Liver (tissue), 8 donors: ENCODE measurements at regions not wholly inside any gene's neighbourhood (a gene's known extent, or its start where the extent isn't known, plus 50 kb on each side); places are given as distances from the start of the nearest gene placed in this dataset.

ENCODE experiments used
- DNase-seq: peaks from one replicate; pipeline ENCODE4 v3.0.0-alpha.2; 2017; ENCODE audit warnings: low spot score
- H3K27ac ChIP-seq, 2 donors: one replicate each; pipeline ENCODE4 v1.7.0; 2013; ENCODE audit warnings: inconsistent platforms in 2 of 2, low read length in 2 of 2, control low read depth in 1 of 2, low read depth in 1 of 2, mild to moderate bottlenecking in 1 of 2
- H3K27me3 ChIP-seq, 4 donors: one replicate each; pipeline versions ENCODE4 v1.6.1 to v1.7.0; 2013; ENCODE audit warnings: low read length in 3 of 4, inconsistent platforms in 1 of 4, mild to moderate bottlenecking in 1 of 4, moderate library complexity in 1 of 4; ENCODE audit not compliant: control insufficient read depth in 4 of 4, insufficient read depth in 4 of 4
- H3K36me3 ChIP-seq, 4 donors: one replicate each; pipeline versions ENCODE4 v1.6.1 to v1.7.0; 2013; ENCODE audit warnings: low read length in 3 of 4, mild to moderate bottlenecking in 3 of 4, low read depth in 1 of 4, moderate library complexity in 1 of 4; ENCODE audit not compliant: control insufficient read depth in 4 of 4, insufficient read depth in 3 of 4
- H3K4me1 ChIP-seq, 4 donors: one replicate each; pipeline versions ENCODE4 v1.6.1 to v1.7.0; 2013; ENCODE audit warnings: low read length in 3 of 4, mild to moderate bottlenecking in 3 of 4, moderate library complexity in 1 of 4; ENCODE audit not compliant: control insufficient read depth in 4 of 4, insufficient read depth in 4 of 4
- H3K4me3 ChIP-seq, 3 donors: one replicate each; pipeline versions ENCODE4 v1.6.1 to v1.7.0; 2013; ENCODE audit warnings: low read length in 3 of 3, control low read depth in 1 of 3, low read depth in 1 of 3, mild to moderate bottlenecking in 1 of 3
- H3K9ac ChIP-seq, 2 donors: one replicate each; pipeline ENCODE4 v1.7.0; 2013; ENCODE audit warnings: low read length in 2 of 2, mild to moderate bottlenecking in 2 of 2, moderate library complexity in 2 of 2, control low read depth in 1 of 2, low read depth in 1 of 2
- H3K9me3 ChIP-seq, 4 donors: one replicate each; pipeline versions ENCODE4 v1.6.1 to v1.7.0; 2013; ENCODE audit warnings: low read length in 3 of 4; ENCODE audit not compliant: control insufficient read depth in 4 of 4
- ATF3 ChIP-seq: IDR thresholded peaks from 2 replicates; pipeline ENCODE4 v1.6.1; 2016; ENCODE audit warnings: antibody characterized with exemption
- FOXA1 ChIP-seq: IDR thresholded peaks from 2 replicates; pipeline ENCODE4 v1.6.1; 2016; ENCODE audit warnings: antibody characterized with exemption
- GABPA ChIP-seq, 2 donors: IDR thresholded peaks in 1 of 2; conservative IDR thresholded peaks in 1 of 2; 2 replicates each; pipeline ENCODE4 v1.6.1; 2016; ENCODE audit warnings: antibody characterized with exemption in 2 of 2, mild to moderate bottlenecking in 1 of 2, moderate library complexity in 1 of 2
- HNF4A ChIP-seq, 2 donors: conservative IDR thresholded peaks; 2 replicates each; pipeline ENCODE4 v1.6.1; 2016; ENCODE audit warnings: antibody characterized with exemption in 2 of 2, mild to moderate bottlenecking in 2 of 2
- HNF4G ChIP-seq: IDR thresholded peaks from 2 replicates; pipeline ENCODE4 v1.6.1; 2016; ENCODE audit warnings: antibody characterized with exemption
- JUND ChIP-seq, 2 donors: IDR thresholded peaks; 2 replicates each; pipeline ENCODE4 v1.6.1; 2016; ENCODE audit warnings: antibody characterized with exemption in 2 of 2
- NR2F2 ChIP-seq: IDR thresholded peaks from 2 replicates; pipeline ENCODE4 v1.6.1; 2016; ENCODE audit warnings: antibody characterized with exemption
- RAD21 ChIP-seq, 2 donors: IDR thresholded peaks; 2 replicates each; pipeline ENCODE4 v1.6.1; 2016; ENCODE audit warnings: antibody characterized with exemption in 2 of 2, mild to moderate bottlenecking in 2 of 2
- REST ChIP-seq: IDR thresholded peaks from 2 replicates; pipeline ENCODE4 v1.6.1; 2016; ENCODE audit warnings: antibody characterized with exemption, mild to moderate bottlenecking
- SP1 ChIP-seq: IDR thresholded peaks from 2 replicates; pipeline ENCODE4 v1.6.1; 2018; ENCODE audit warnings: antibody characterized with exemption, mild to moderate bottlenecking
- TAF1 ChIP-seq: conservative IDR thresholded peaks from 2 replicates; pipeline ENCODE4 v1.6.1; 2016; ENCODE audit warnings: antibody characterized with exemption, mild to moderate bottlenecking
- YY1 ChIP-seq: IDR thresholded peaks from 2 replicates; pipeline ENCODE4 v1.6.1; 2016; ENCODE audit warnings: antibody characterized with exemption, mild to moderate bottlenecking
- ZBTB33 ChIP-seq: IDR thresholded peaks from 2 replicates; pipeline ENCODE4 v1.6.1; 2016; ENCODE audit warnings: antibody characterized with exemption
- WGBS: extraction: QIAGEN DNeasy Blood & Tissue Kit; methylation state at CpG from one replicate; pipeline ENCODE4 v1.1.7; 2013; 5-methylcytosine and 5-hydroxymethylcytosine counted together
- TF ChIP-seq, protein P1 (sequence below): fragments of 150-350 bp; IDR thresholded peaks from 2 replicates; pipeline ENCODE4 v1.5.1; 2017; ENCODE audit warnings: improper control_type of control experiment, low read depth, low read length; ENCODE audit not compliant: missing input control
- TF ChIP-seq, protein P2 (sequence below): IDR thresholded peaks from 2 replicates; pipeline ENCODE4 v1.6.1; 2016; ENCODE audit warnings: antibody characterized with exemption
- donor health status: healthy.
- donor health status: healthy.
- donor health status: healthy.
- donor health status: healthy.
- donor health status: healthy.

- no peaks in the 10 kb centered on the region for H3K4me1 ChIP-seq
- H3K4me3 ChIP-seq, result no peak overlapping the region
- DNase-seq, result no peak
- H3K27me3 ChIP-seq, result no peaks in the 10 kb centered on the region
- no peak for TF ChIP-seq JUND (IDR thresholded peaks at IDR 0.05)
- no peak for TF ChIP-seq SP1
- no peak for TF ChIP-seq NR2F2
- TF ChIP-seq GABPA (IDR thresholded peaks at IDR 0.05 in 1 of 2, conservative IDR thresholded peaks at IDR 0.05 in 1 of 2), result no peak
- TF ChIP-seq REST, result no peak
- no peak for TF ChIP-seq ZBTB33
- no peak for TF ChIP-seq RAD21 (IDR thresholded peaks at IDR 0.05)
- TF ChIP-seq HNF4G, result no peak
- no peak overlapping the region for H3K9ac ChIP-seq
- no peaks in the 10 kb centered on the region for H3K9me3 ChIP-seq
- H3K36me3 ChIP-seq, result no peaks in the 10 kb centered on the region
- no peak overlapping the region for H3K27ac ChIP-seq
- WGBS, result 94% methylated on average over 5 of the region's 5 CpGs
These were observed 74.7 kb upstream of the PHF21B start for GRCh38 chr22:45084400-45084920.

DNA sequence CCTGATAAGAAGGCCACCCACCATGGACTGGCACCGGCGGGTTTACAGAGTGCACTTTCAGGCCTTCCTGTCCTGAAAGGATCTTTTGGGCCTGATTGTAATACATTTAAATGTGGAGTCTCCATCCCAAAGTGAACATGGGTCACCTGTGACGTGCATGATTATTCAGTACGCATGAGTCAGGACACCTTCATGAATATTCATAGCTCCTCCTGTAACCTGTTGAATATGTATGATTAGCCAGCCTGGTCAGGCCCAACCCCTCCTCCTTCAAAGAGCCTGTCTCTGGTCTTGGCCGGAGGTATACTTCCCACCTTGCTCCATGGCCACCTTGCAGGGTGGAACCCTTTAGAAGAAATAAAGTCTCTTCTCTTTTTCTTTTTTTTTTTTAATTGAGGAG, 75.9 kb upstream of the NUP50 start:
- H3K36me3 ChIP-seq, result no peaks in the 10 kb centered on the region
- no peaks in the 10 kb centered on the region for H3K4me1 ChIP-seq
- DNase-seq, result no peak
- 85% methylated on average over 5 of the region's 5 CpGs for WGBS
- H3K27ac ChIP-seq, result no peak overlapping the region
- H3K9me3 ChIP-seq, result no peaks in the 10 kb centered on the region
- TF ChIP-seq, protein P1, sequence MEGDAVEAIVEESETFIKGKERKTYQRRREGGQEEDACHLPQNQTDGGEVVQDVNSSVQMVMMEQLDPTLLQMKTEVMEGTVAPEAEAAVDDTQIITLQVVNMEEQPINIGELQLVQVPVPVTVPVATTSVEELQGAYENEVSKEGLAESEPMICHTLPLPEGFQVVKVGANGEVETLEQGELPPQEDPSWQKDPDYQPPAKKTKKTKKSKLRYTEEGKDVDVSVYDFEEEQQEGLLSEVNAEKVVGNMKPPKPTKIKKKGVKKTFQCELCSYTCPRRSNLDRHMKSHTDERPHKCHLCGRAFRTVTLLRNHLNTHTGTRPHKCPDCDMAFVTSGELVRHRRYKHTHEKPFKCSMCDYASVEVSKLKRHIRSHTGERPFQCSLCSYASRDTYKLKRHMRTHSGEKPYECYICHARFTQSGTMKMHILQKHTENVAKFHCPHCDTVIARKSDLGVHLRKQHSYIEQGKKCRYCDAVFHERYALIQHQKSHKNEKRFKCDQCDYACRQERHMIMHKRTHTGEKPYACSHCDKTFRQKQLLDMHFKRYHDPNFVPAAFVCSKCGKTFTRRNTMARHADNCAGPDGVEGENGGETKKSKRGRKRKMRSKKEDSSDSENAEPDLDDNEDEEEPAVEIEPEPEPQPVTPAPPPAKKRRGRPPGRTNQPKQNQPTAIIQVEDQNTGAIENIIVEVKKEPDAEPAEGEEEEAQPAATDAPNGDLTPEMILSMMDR, result no peak
- TF ChIP-seq HNF4G, result no peak
- TF ChIP-seq ZBTB33, result no peak
- TF ChIP-seq, protein P2, sequence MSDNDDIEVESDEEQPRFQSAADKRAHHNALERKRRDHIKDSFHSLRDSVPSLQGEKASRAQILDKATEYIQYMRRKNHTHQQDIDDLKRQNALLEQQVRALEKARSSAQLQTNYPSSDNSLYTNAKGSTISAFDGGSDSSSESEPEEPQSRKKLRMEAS, result no peak
- TF ChIP-seq REST, result no peak
- TF ChIP-seq TAF1, result no peak
- no peak for TF ChIP-seq ATF3
- TF ChIP-seq GABPA (IDR thresholded peaks at IDR 0.05 in 1 of 2, conservative IDR thresholded peaks at IDR 0.05 in 1 of 2), result no peak
- no peak for TF ChIP-seq JUND (IDR thresholded peaks at IDR 0.05)
- no peak for TF ChIP-seq RAD21 (IDR thresholded peaks at IDR 0.05)
- TF ChIP-seq YY1, result no peak
- TF ChIP-seq HNF4A (conservative IDR thresholded peaks at IDR 0.05), result no peak
- TF ChIP-seq SP1, result no peak
- no peak for TF ChIP-seq FOXA1
- no peak for TF ChIP-seq NR2F2
- H3K27me3 ChIP-seq, result peaks cover 0 to 4% (median 0%) of the 10 kb centered on the region in 4 donors
- no peak overlapping the region for H3K9ac ChIP-seq
- H3K4me3 ChIP-seq, result no peak overlapping the region
